NCI-H2171 treated with DMSO at 0.1 percent for 48 hours (cell line): ENCODE measurements at regions not wholly inside any gene's neighbourhood (a gene's known extent, or its start where the extent isn't known, plus 50 kb on each side); places are given as distances from the start of the nearest gene placed in this dataset.

Experiments used
- DNase-seq: peaks from one replicate; lab custom pipeline; 2025; lab: John Stamatoyannopoulos, UW

DNA sequence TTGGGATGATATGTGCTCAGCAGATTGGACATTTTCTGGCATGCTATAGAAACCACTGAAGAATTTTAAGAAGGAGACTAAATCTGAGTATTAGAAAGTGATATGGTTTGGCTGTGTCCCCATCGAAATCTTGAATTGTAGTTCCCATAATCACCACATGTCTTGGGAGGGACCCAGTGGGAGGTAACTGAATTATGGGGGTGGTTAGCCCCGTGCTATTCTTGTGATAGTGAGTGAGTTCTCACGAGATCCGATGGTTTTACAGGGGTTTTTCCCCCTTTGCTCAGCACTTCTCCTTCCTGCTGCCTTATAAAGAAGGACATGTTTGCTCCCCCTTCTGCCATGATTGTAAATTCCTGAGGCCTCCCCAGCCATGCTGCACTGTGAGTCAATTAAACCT, 535.9 kb upstream of the VRK2 start:
- DNase-seq = no peak

DNA sequence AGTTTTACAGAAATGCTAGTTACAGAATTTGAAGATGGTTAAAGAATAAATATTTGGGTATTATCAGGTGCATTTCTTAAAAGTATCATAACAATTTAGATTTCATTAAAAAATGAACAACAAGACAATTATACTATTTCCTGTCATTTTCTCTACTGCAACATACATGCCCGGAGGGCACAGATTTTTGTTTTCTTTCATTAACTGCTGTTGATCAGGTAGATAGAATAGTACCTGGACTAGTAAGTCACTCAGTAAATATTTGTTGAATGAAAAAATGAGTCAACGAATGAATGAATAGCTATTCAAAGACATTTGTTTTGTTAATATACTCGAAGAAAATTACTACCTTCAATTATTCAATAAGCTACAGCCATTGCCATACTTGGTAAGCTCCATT, 531.2 kb upstream of the VRK2 start:
- no peak for DNase-seq

DNA sequence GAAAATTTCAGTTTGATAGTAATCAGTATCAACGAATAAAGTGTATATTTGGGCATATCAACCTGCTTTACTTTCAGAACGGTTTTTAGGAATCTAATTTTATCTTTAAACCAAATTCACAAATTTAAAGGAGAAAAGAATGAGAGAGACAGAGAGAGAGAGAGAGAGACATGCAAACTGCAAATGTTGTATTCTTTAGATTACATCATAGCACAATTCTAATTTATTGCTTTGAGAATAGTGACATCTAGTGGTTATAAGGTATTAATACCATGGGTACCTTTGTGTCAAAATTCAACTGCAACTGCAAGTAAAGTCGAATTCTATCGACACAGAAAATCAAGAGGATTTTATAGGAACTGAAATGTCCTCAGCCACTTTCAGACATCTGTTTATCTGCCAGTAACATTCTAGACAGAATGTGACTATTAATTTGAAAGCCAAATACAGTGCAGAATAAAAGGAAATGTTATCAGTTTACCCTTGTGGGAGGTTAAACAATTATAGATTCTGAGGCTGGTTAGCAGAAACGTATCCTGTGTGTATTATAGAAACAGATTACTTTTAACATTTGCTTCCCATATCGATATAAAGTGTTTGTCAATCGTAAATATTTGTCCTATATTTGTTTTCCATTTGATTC, 529.8 kb upstream of the VRK2 start:
- peak; percentile 70 for DNase-seq

DNA sequence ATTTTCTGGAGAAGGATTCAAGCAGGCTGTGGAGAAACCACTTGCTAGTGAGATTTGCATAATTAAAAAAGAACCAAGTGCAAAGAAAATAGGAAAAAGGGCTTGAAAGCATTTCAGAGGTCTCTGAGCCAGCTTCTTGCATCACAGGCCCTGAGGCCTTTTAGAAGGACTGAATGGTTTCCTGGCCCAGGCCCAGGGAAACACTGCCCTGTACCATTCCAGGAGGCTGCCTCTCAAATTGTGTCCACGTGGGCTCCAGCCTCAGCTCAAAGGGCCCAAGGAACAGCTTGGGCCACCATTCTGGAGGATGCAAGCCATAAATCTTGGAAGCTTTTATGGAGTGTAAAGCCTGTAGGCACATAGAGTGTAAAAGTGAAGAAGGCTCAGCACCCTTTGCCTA, 523.3 kb upstream of the VRK2 start:
- DNase-seq = no peak

DNA sequence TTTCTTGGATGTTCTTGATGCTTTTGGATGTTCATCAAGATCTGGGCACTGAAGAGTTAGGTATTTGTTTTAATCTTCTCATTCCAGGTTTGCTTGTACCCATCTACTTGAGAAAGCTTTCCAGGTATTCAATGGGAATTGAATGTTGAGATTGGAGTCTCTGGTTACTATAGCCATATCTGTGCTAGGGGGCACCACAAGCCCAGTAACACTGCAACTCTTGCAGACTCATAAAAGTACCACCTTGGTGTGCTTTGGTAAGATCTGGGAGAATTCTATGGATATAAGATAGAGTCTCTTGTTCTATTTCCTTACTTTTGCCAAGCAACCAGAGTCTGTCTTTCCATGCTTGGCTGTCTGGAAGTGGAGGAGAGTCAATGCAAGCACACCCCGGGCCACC, 518.9 kb upstream of the VRK2 start:
- no peak for DNase-seq

DNA sequence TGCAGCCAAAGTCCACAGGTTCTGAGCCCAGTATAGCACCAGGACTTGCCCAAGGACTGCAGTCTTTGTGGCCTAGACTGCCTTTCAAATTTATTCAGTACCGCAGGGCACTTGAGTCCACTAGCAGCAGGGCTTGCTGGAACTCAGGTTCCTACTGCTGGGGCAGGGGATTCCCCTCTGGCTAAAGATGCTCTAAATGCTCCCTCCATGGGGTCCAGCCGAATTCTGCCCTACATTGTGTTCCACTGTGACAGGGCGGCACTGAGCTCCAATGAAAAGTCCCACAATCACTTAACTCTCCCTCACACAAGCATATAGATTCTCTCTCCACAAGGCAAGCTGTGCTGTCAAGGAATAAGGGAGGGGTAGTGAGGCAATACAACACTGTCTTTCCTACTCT, 518.1 kb upstream of the VRK2 start:
- DNase-seq = no peak

DNA sequence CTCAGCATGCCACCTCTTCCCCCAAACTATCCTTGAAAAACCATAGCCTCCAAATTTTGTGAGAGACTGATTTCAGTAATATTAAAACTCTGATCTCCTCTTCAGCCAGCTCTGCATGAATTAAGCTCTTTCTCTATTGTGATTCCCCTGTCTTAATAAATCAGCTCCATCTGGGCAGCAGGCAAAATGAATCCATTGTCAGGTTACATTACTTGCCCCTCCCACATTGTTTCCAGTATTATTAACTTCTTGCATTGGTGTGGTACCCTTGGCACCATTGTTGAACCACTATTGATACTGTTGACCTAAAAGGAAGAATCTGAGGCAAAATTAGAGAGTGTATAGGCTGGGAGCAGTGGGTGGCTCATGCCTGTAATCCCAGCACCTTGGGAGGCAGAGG, 512.2 kb upstream of the VRK2 start:
- DNase-seq = no peak

DNA sequence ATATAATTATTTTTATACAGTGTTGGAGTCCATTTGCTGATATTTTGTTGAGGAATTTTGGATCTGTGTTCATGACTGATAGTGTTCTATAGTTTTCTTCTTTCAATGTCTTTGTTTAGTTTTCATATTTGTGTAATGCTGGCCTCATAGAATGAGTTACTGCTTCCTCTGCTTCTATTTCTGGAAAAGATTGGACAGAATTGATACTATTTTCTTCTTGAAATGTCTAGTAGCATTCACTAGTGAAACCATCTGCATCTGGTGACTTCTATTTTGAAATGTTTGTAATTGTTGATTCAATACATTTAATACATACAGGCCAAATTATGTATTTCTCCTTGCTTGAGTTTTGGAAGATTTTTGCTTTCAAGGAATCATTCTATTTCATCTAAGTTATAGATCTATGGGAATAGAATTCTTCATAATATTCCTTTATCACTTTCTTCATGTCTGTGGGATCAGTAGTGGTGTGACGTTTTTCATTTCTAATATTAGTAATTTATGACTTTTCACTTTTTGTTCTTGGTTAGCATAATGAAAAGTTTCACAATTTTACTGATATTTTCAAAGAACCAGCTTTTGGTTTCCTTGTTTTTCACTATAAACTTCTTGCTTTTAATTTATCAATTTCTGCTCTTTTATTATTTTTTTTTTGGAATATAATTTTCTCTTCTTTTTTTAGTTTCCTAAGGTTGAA, 509.9 kb upstream of the VRK2 start:
- no peak for DNase-seq

DNA sequence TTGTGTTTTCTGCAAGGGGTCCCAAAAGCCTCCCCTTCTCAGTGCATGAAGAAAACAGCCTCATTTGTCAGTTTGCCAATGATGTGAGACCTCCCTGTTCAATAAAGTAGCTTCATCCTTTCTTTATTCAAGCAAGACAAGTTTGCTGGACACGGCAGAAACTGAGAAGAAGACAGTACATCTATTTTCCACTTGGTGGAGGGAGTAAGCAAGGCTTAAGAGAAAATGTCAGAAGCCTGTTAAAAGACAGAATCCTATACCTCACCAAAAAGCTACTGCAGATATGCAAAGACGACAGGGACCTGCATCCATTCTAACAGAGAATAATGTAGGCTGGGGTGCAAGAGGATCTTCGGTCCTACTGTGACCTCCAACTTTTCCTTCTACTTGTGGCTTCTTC, 506.8 kb upstream of the VRK2 start:
- DNase-seq = no peak

DNA sequence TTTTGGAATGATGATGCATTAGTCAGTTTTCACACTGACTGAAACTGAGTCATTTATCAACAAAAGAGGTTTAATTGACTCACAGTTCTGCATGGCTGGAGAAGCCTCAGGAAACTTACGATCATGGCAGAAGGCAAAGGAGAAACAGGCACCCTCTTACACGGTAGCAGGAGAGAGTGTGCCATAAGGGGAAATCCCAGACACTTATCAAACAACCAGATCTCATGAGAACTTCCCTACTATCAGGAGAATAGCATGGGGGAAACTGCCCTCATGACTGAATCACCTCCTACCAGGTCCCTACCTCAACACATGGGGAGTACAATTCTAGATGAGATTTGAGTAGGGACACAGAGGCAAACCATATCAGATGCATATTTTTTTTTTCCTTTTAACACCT, 504.5 kb upstream of the VRK2 start:
- no peak for DNase-seq

DNA sequence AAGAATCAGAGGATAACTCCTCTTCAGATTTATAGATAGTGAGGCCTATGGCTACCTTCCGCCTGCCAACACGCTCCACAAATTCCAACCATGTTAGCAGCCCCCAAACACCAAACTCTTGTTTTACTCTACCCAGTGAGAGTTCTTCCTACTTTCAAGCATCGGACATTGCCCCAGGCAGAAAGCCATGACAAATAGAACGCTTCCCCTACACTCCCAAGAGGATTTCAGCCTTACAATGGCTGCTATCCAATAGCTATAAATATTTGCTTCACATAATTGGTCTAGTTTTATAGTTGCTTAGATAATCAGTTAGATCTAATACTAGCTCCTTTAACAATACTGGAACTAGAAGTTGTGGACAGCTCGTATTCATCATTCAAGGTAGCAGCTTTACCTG, 503.4 kb upstream of the VRK2 start:
- DNase-seq = no peak

DNA sequence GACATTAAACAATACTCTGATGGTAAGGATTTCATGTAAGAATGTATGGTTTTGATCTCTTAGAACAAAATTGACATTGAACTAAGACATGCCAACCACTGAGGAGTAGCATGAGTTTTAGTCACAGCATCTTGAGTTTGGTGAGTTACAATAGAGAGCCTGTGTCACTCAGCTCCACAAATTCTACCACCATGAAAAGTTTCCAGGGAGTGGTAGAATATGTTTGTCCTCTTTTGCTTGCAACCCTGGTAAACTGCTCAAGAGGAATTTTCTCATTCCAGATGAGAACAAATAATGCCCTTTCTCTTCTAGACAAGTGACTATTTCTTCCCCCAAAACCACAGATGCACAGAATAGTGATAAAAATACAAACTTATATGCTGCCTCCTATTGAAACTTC, 502.0 kb upstream of the VRK2 start:
- no peak for DNase-seq

DNA sequence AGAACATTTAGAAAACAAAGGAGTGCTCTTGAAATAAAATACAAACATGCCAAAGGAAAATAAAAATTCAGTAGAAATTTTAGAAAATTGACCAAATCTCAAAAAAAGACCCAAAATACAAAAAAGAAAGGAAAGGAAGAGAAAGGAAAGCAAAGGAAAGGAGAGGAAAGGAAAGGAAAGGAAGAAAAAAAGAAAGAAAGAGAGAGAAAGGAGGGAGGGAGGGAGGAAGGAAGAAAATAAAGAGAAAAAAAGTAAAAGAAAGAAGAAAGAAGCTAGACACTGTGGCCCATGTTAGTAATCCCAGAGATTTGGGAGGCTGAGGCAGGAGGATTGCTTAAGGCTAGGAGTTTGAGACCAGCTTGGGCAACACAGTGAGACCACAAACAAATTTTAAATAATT, 500.1 kb upstream of the VRK2 start:
- DNase-seq = no peak

DNA sequence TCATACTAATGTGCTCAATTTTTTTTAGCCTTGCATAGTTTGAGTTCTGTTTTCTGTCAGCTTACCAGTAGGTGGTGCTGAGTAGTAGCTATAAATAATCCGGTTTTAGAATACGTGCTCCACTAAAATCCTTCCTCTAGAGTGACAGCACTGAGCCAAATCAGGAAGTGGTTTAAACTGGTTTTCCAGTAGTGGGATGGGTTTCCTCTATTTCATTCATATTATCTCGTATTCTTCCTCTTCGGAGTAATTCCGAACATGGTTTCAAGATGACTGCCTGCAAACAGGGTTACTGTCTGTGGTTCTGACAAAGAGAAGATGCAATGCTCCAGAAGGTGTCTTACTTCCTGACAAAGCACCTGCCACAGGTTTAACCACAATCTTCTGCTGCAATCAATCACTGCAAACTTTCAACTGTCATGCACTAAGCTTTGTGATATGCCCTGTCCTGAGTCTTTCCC, 496.9 kb upstream of the VRK2 start:
- no peak for DNase-seq

DNA sequence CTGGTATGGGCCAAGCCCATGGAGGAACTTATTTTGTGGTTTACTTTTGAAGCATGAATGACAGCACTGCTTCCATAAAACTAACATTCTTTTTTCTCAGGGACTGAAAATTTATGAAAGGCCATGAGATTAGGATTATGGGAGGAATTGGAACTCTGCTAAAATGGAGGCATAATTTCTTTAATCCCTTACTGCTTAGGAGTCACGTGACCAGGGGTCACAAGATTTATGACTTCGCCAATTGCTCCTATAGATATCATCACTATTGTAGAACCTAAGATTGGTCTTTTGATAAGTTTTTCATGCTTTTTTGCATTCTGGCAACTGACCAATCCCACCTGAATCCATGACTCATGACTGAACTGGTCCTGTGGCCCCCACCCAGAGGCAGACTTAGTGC, 495.7 kb upstream of the VRK2 start:
- DNase-seq = no peak

DNA sequence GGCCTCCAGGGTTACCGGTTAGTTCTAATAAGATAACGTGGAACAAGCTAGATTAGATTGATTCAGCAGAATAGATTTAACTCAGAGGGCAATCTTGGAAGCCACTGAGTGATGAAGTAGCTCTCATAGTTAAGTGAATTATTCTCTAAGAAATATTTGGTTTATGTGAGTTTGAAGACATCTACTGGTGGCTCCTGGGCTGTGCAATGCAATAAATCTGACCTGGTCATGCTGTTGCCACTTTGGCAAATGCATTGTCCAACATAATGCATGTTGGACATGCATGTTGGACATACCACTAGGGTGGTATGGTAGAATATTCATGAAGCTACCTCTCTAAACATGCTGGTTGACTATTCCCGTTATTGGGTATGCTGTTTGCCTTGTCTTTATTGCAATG, 493.7 kb upstream of the VRK2 start:
- DNase-seq = no peak

DNA sequence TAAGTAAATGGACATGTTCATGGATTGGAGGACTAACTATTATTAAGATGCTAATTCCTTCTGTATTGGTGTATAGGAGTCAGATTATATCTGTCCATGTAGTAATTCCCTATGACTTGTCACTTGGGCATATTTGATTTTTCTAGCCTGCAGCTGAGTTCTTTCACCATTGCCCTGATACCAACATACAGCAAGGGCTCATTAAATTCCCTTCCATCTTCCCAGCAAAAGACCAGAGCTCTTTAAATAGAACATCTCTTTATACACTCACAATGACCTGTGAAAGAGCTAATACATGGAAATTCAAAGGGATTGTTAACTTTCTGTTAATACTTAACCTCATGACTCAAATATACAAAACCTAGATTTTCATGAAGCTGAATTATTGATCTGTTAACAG, 492.3 kb upstream of the VRK2 start:
- no peak for DNase-seq

DNA sequence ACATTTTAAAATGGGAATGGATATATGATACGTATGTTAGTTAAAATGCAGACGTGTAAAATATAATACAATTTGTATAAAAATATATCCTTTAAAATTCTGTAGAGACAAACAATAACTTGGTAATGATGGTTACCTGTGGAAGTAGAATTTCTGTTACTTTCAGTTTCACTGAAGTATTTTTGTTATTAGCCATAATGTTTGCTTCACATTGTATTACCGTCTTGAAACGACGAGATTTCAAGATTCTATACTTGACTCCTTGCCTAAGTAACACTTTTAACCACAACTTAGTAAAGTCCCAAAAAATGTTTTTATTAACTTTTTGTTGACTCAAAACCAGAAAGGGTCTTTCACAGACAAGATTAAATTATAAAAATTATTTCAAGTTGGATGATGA, 488.3 kb upstream of the VRK2 start:
- no peak for DNase-seq

DNA sequence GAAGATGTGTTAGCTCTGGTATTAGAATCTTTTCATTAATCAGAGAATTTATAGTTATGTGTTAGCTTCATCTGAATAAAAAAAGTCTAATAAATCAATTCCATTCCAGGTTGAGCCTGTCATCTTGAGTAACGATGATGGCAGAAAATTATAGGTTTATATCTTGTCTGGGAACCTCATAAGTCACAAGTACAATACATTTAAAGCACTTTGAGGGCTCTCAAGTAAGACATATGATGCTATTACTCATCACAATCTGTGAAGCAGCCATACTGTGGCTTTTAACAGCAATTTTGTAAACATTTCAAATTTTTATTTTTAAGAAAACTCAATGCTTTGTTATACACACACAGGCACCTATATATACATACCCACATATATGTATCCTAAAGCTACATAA, 484.1 kb upstream of the VRK2 start:
- DNase-seq = no peak

DNA sequence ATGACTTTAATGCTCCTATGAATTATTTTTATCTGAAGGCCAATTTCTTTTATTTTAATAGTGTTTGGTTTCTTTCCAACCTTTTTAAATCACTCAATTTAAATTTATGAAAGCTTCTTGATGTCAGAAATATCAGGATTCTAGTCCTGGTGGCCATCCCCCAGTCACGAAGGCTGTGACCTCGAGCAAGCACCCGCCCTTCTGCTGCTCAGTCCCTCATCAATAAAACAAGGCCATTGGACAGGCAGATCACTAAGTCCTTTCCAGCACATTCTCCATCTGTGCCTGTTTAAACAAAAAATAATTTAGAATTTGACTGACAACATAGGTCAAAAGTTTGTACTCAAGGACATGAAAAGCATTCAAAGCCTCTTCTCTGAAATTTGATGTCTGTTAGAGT, 483.6 kb upstream of the VRK2 start:
- DNase-seq = no peak

DNA sequence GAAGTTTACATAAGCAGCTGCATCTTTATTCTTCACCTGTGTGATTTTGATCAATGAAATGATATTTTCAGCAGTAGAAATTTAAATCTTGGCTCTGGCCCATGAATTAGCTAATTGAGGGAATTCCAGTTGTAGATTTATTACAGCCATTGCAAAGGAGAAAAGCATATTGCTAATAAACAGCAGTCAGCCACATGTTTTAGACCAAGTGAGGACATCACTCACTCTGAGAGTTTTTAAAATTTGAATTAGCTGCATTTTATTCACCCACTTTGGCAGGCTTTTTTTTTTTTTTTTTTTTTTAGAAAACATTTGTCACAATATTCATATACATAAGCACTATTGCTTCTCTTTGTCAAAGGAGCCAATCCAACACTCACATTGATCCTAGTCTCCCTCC, 479.4 kb upstream of the VRK2 start:
- no peak for DNase-seq

DNA sequence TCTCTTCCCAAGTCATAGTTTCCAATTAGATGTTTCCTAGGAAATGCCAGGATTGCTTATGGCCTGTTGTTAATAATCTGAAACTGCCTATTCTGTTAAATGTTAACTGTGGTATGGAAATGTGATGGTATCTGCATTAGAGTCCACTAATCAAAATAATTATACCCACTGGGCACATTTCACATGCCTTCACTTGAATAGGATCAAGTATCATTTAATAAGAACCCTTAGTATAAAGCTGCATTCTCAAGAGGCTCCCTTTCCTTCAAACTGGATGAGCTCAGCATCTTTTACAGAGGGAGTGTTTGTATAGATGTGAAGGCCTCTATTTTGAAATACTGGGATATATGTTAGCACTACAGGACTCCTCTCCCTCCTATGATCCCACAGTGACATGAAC, 477.2 kb upstream of the VRK2 start:
- DNase-seq = no peak

DNA sequence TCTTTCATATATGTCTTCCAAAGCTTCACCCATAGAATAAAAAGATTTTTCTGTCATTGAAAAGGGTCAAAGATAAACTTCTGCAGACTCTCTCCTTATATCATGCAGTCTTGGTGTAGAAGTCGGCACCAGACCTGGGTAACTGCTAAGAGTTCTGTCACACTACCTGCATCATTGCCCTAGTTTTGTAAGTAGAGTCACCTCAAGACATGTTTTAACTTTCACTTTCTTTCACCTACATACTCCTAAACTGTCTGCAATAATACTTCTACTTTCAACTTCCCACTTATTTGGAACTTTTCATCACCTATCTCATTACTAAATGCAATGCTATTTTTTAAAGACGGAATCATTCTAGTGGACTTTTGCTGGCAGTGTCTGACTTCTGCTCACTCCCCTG, 475.6 kb upstream of the VRK2 start:
- no peak for DNase-seq

DNA sequence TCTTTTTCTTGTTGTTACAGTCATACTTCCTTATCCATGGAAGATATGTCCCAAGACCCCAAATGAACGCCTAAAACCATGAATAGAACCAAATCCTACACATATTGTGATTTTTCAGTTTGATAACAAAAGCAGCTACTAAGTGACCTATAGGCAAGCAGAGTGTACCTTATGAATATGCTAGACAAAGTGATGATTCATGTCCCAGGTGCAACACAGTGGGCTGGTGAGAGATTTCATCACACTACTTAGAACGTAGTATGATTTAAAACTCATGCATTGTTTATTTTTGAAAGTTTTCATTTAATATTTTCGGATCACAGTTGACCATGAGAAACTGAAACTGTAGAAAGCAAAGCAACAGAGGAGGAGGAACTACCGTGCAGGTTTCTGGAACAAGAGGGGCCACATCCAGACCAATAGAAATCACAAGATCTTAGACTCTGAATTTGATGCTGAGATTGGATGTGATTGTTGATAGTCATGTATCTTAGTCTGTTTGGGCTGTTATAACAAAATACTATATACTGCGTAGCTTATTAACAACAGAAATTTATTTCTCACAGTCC, 470.8 kb upstream of the VRK2 start:
- no peak for DNase-seq
